MCF 10A (cell line): ENCODE measurements at regions not wholly inside any gene's neighbourhood (a gene's known extent, or its start where the extent isn't known, plus 50 kb on each side); places are given as distances from the start of the nearest gene placed in this dataset.
A peak's percentile ranks its signal among the peaks of the same experiment; 100 is the strongest.

ENCODE experiments used
- BruUV-seq: library from RNA; stranded (reverse); fragments of 400-500 nt; replicated peaks from 2 replicates; lab custom pipeline; 2021; lab: Mats Ljungman, UMichigan
- CTCF ChIA-PET: fragments of 300-600 bp; sonication (Branson Sonifier 250); formaldehyde crosslinking; extraction: SDS; loops from one replicate; lab custom pipeline; 2021; ENCODE audit warnings: antibody characterized with exemption, inconsistent platforms; lab: Yijun Ruan, JAX
- POLR2A ChIA-PET: fragments of 300-600, 350-650 bp; sonication (Branson Sonifier 250); formaldehyde crosslinking; extraction: SDS; loops from one replicate; lab custom pipeline; 2020; ENCODE audit warnings: antibody characterized with exemption, inconsistent platforms; lab: Yijun Ruan, JAX
- DNase-seq: peaks from one replicate; pipeline ENCODE4 v3.0.0-alpha.2; 2018; ENCODE audit not compliant: unreplicated experiment
- H3K27ac Mint-ChIP-seq: one replicate; pipeline ENCODE4 v1.8.0; 2022; ENCODE audit warnings: mild to moderate bottlenecking, low read depth, mixed read lengths; ENCODE audit not compliant: unreplicated experiment
- H3K27me3 Mint-ChIP-seq: one replicate; pipeline ENCODE4 v1.8.0; 2022; ENCODE audit warnings: mixed read lengths; ENCODE audit not compliant: insufficient read depth, unreplicated experiment
- H3K36me3 Mint-ChIP-seq: one replicate; pipeline ENCODE4 v1.8.0; 2022; ENCODE audit warnings: mild to moderate bottlenecking, moderate library complexity, mixed read lengths; ENCODE audit not compliant: insufficient read depth, unreplicated experiment
- H3K4me1 Mint-ChIP-seq: one replicate; pipeline ENCODE4 v1.8.0; 2022; ENCODE audit warnings: mixed read lengths; ENCODE audit not compliant: insufficient read depth, unreplicated experiment
- H3K4me3 Mint-ChIP-seq: one replicate; pipeline ENCODE4 v1.8.0; 2022; ENCODE audit warnings: mild to moderate bottlenecking, moderate library complexity, mixed read lengths; ENCODE audit not compliant: unreplicated experiment
- H3K9me3 Mint-ChIP-seq: one replicate; pipeline ENCODE4 v1.8.0; 2022; ENCODE audit warnings: mixed read lengths; ENCODE audit not compliant: unreplicated experiment
- intact Hi-C: fragments of 100-400 bp; cut with micrococcal nuclease; formaldehyde crosslinking; loops from 2 replicates; pipeline ENCODE4 v1.14.1; 2022
- TF ChIP-seq, protein P1 (sequence below): fragments of 200-600 bp; IDR thresholded peaks from one replicate; pipeline ENCODE4 v1.8.0; 2022; ENCODE audit warnings: antibody characterized with exemption, mild to moderate bottlenecking; ENCODE audit not compliant: unreplicated experiment

DNA sequence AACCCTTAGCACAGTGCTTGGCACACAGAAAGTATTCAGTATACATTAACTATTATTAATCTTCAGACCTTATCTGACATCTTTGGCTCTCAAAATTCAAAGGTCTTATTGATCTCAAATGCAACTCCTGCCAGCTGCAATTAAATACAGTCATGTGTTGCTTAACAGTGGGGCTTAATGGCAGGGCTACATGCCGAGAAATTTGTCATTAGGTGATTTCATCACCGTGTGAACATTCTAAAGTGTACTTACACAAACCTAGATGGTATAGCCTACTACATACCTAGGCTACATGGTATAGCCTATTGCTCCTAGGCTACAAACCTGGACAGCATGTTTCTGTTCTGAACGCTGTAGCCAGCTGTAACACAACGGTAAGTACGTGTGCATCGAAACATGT is 156.3 kb upstream of the TMCC3 start:
- no peak overlapping the region for H3K27ac Mint-ChIP-seq
- H3K4me1 Mint-ChIP-seq = peaks cover 7% of the 10 kb centered on the region
- no peaks in the 10 kb centered on the region for H3K27me3 Mint-ChIP-seq
- ChIA-PET CTCF (no interaction called here), POLR2A (no interaction called here)
- peak; percentile 45 for DNase-seq
- no TSS peak for BruUV-seq
- H3K9me3 Mint-ChIP-seq = peaks cover 7% of the 10 kb centered on the region
- intact Hi-C loops = no loop called here
- no peak overlapping the region for H3K4me3 Mint-ChIP-seq
- TF ChIP-seq, protein P1, sequence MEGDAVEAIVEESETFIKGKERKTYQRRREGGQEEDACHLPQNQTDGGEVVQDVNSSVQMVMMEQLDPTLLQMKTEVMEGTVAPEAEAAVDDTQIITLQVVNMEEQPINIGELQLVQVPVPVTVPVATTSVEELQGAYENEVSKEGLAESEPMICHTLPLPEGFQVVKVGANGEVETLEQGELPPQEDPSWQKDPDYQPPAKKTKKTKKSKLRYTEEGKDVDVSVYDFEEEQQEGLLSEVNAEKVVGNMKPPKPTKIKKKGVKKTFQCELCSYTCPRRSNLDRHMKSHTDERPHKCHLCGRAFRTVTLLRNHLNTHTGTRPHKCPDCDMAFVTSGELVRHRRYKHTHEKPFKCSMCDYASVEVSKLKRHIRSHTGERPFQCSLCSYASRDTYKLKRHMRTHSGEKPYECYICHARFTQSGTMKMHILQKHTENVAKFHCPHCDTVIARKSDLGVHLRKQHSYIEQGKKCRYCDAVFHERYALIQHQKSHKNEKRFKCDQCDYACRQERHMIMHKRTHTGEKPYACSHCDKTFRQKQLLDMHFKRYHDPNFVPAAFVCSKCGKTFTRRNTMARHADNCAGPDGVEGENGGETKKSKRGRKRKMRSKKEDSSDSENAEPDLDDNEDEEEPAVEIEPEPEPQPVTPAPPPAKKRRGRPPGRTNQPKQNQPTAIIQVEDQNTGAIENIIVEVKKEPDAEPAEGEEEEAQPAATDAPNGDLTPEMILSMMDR = no peak
- no peaks in the 10 kb centered on the region for H3K36me3 Mint-ChIP-seq

DNA sequence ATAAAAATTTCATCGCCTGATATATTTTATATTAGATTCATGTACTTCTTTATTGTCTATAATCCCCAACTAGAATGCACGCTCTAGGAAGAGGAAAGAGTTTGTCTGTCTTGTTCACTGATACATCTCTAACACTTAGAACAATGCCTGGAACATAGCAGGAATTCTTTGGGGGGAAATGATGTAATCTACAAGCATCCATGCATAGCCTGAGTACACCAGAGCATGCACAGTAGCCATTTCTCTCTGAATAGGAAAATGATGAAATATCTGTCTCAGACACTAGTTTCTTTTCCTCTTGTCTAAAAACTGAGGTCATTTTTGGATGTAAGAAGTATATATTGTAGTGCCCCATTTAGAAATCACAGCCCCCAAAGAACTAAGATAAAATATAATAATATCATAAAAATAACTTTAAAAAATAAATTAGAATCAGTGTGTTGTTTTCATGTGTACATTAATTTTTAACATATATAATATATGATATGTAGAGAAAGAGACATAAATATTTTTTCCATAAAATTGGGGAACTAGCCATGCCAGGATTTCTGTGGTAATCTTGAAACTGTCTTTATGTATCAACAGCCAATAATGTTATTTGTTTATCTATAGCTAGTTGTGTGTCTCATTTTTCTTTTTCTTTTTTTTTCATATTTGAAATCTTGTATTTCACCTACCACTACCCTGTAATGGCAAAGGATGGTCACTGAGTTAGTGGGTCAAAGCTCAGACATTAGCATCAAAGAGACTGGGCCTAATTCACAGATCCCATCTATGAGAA is 155.6 kb upstream of the TMCC3 start:
- DNase-seq = peak; percentile 40
- Mint-ChIP-seq H3K9me3 (no peaks in the 10 kb centered on the region), H3K4me3 (no peak overlapping the region), H3K36me3 (no peaks in the 10 kb centered on the region), H3K27ac (no peak overlapping the region), H3K27me3 (no peaks in the 10 kb centered on the region), H3K4me1 (peaks cover 7% of the 10 kb centered on the region)
- TF ChIP-seq, protein P1 = no peak
- no TSS peak for BruUV-seq
- CTCF ChIA-PET = interaction anchor here (0.6 kb wide), 1 partner anchor 733 kb away, joined by 3 read pairs; no protein-coding TSS in a partner anchor
- POLR2A ChIA-PET = no interaction called here
- intact Hi-C loops = no loop called here

GRCh38 chr12:94803939-94804338 is 153.6 kb upstream of the TMCC3 start:
- ChIA-PET POLR2A (interaction anchor here (0.6 to 0.7 kb wide), 2 partner anchors 28 to 558 kb away, joined by 3 read pairs; no protein-coding TSS in a partner anchor), CTCF (interaction anchor here (0.7 kb wide), 1 partner anchor 11 kb away, joined by 4 read pairs; no protein-coding TSS in a partner anchor)
- Mint-ChIP-seq H3K27me3 (no peaks in the 10 kb centered on the region), H3K27ac (no peak overlapping the region), H3K36me3 (no peaks in the 10 kb centered on the region), H3K4me1 (peaks cover 7% of the 10 kb centered on the region), H3K4me3 (no peak overlapping the region), H3K9me3 (no peaks in the 10 kb centered on the region)
- BruUV-seq = no TSS peak
- TF ChIP-seq, protein P1 = no peak
- DNase-seq = no peak
- intact Hi-C loops = no loop called here

- BruUV-seq = no TSS peak
- Mint-ChIP-seq H3K4me3 (no peak overlapping the region), H3K27me3 (no peaks in the 10 kb centered on the region), H3K36me3 (no peaks in the 10 kb centered on the region), H3K27ac (no peak overlapping the region), H3K4me1 (peaks cover 7% of the 10 kb centered on the region), H3K9me3 (no peaks in the 10 kb centered on the region)
- intact Hi-C loops = no loop called here
- ChIA-PET POLR2A (interaction anchor here (0.7 kb wide), 1 partner anchor 9 kb away, joined by 3 read pairs; no protein-coding TSS in a partner anchor), CTCF (interaction anchor here (0.6 kb wide), 1 partner anchor 240 kb away, joined by 3 read pairs; no protein-coding TSS in a partner anchor)
- DNase-seq = no peak
- TF ChIP-seq, protein P1 = no peak
Measured at GRCh38 chr12:94802796-94803195, 152.4 kb upstream of the TMCC3 start.
